NCI-H2107 (cell line): ENCODE measurements at regions not wholly inside any gene's neighbourhood (a gene's known extent, or its start where the extent isn't known, plus 50 kb on each side); places are given as distances from the start of the nearest gene placed in this dataset.

Experiments used
- DNase-seq: peaks from one replicate; lab custom pipeline; 2025; lab: John Stamatoyannopoulos, UW

DNA sequence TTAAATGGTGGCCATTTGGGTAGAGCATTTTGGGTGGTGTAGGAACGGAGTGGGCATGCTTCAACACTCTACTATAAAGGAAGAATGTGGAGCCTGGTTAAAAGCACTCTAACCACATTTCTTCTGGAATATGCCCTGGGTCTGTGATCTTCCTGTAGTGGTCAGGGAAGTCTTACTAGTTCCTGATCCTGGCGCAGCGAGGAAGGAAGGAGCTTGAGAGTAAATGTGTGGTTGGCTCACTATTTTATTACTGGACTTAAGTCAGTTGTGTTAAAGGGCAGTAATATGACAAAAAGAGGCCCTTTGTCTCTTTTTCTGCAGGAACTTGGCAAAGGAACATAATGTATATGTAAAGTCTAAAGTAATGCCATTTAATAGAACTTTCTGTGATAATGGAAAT, 197.6 kb upstream of the ZPLD1 start:
- DNase-seq = no peak

DNA sequence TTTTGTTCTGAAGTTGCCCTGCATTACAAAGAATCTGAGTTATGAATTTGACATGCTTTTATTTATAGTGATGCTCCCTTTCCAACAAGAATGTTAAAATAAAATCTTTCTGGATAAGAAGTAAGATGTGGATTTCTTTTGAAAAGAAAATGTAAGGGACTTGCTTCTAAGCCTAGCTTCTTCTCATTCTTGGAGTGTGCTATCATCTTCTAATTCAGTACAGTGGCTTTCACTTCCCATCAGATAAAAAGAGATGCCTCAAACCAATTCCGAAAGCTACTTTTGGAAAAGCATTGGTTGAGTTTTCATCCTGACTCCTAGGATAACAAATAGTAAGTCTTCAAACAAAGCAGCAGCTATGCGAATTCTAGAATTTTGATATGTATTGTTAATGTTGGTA, 197.0 kb upstream of the ZPLD1 start:
- DNase-seq = no peak

DNA sequence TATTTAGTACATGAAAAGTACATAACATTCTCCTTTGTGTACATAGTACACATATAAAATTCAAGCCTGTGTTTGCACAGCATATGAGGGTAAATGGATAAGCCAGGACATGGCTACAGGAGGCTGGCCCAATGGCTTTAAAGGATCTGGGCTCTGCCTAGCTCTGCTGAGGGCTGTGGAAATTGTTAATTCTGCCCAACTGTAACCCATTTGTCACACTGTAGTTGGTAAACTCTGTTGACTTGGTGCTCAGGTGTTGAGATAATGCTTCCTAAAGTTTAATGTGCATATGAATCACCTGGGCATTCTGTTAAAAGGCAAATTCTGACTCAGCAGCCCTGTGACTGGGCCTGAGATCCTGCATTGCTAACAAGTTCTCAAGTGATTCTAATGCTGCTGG, 196.5 kb upstream of the ZPLD1 start:
- no peak for DNase-seq

GRCh38 chr3:102240720-102241119, 194.1 kb upstream of the ZPLD1 start:
- DNase-seq = no peak

DNA sequence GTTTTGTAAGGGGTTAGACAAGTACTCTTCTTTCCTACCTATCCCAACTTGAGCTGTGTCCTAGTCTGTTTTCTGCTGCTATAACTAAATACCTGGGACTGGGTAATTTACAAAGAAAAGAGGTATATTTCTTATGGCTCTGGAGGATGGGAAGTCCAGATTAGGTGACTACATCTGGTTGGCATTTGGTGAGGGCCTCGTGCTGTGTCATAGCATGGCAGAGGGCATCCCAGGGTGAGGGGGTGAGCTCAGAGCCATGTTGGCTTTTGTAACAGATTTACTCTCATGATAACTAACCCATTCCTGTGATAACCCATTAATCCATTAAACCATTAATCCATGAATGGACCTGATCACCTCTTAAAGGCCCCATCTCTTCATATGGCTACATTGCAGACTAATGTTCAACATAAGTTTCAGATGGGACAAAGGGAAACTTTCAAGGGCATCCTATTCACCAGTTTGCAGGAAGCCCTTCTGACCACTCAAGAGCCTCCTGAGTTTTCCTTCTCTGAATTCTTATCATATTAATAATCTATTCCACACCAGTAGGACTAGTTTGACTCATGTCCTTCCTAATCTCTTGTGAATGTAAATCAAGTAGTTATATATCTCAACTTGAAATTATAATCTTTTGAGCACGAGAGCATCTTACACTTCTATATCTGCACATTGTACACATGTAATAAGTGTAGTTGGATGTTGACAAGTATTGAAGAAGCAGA, 185.7 kb upstream of the ZPLD1 start:
- DNase-seq = no peak

GRCh38 chr3:102255736-102256135, 179.1 kb upstream of the ZPLD1 start:
- DNase-seq = no peak

DNA sequence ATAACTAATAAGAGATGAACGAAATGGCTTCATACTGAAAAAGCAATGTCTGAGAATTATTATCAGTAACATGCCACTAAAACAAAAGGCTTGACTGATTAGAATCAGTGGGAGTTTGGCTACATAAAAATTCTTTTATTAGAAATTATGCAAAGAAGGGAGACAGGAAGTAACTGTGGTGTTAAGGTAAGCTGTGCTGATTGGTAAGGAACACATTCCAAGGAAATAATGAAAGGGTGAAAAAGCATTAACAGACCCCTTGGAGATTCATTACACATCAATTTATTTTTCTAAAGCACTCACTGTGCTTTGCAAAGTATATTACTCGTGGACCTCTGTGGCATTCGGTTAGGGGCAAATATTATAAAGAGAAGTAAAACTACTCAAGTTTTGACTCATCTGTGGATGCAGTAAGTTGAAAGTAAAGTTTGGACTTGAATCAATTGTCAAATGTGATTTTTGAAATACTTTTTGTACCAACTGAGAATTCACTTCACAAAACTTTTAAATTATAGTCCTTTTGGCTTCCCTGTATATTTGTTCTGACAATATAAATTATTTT, 176.1 kb upstream of the ZPLD1 start:
- DNase-seq = no peak

DNA sequence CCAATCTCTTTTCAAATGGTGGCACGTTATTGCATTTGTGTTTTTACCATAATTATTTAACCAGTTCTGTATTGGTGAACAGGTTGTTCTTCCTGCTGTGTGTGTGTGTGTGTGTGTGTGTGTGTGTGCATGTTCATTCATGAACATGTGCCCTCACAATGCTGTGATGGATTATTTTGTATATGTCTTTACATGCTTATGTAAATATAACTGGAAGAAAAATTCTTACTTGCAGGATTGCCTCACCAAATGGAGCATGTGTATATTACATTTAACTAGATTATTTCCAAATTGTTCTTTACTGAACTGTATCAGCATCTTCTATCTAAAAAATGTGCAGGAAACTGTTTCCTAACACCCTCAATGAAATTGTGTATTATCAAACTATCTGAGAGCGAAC, 175.2 kb upstream of the ZPLD1 start:
- DNase-seq = no peak

DNA sequence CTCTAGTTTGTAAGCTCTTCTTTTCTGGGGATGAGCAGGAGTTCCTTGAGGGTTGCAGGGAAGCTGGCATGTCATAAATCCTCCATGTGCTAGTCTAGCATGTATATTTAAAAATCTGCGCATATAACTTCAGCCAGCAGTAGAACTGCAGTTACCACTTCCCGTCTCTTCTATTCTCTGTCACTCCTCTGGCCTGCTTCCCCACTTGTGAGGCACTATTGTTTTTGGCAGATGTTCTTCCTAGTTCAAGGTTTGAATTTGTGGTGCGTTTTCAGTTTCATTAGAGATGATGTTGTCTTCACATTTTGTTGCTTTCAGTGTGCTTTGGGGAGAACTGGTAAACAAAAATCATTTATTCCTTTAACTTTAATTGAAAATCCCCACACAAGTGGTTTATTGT, 169.1 kb upstream of the ZPLD1 start:
- no peak for DNase-seq

DNA sequence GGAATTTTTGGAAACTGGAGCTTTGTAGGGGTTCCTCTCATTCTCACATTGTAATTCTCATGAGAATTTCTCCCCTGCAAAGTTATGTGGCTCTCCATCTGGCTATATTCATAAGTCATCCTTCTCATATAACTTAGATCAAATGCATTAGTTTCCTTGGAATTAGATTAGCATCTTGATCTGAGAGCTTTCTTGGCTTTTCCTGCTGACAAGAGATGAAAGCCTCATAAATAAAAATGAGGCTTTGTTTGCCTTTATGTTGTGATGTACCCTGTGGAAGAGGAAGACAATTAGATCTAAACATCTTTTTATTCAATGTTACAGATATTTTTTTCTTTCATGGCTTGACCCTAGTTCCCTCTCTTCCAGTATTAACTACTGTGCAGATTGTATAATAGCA, 165.4 kb upstream of the ZPLD1 start:
- DNase-seq = no peak

DNA sequence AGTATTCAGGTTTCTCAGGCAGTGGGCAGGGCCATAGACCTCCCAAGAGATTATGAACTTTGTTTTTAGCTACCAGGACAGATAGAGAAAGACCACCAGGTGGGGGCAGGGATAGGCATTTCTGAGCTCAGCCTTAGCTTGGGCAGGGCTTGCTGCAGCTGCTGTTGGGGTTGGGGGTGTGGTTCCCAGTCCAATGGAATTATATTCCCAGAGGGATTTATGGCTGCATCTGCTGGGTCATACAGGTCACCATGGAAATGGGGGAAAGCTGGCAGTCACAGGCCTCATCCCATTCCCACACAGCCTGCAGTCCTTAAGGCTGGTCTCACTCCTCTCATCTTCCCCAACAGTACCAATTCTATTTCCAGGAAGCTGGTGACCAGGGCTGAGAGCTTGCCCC, 144.6 kb upstream of the ZPLD1 start:
- no peak for DNase-seq

- DNase-seq = no peak
Measured at GRCh38 chr3:102295756-102296155, 139.1 kb upstream of the ZPLD1 start.

- no peak for DNase-seq
Measured at GRCh38 chr3:102297072-102297658, 137.7 kb upstream of the ZPLD1 start.

DNA sequence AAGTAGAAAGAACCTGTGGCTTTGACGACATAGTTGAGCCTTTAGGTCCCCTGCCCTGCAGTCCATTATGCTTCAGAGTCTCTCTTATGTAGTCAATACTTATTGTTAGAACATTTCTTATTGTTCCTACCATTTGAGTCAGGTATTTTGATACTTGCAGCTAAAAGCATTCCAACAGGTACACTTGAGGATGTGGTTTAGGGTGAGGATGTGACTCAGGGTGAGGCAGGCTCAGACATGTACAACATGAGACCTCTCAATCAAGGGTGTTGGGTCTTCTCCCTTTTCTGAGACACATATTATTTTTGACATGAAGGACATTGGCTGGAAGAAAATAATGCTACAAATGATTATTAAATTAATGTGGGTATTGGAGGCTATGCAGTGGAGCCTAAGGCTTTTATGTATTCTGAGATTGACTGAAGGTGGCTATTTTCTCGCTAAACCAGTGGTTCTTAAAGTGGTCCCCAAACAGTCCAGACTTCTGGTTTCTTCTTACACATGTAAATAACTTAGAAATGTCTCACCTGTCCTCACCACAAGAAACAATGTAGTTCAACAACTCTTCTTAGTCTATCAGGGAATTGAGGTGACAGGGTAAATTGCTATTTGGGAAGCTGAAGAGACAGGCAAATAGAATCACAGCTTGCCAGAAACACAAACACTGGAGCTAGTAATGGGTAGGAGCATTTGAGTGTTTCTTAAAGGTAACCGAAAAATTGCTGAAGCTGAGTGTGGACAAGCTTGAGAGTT, 135.5 kb upstream of the ZPLD1 start:
- DNase-seq = no peak

DNA sequence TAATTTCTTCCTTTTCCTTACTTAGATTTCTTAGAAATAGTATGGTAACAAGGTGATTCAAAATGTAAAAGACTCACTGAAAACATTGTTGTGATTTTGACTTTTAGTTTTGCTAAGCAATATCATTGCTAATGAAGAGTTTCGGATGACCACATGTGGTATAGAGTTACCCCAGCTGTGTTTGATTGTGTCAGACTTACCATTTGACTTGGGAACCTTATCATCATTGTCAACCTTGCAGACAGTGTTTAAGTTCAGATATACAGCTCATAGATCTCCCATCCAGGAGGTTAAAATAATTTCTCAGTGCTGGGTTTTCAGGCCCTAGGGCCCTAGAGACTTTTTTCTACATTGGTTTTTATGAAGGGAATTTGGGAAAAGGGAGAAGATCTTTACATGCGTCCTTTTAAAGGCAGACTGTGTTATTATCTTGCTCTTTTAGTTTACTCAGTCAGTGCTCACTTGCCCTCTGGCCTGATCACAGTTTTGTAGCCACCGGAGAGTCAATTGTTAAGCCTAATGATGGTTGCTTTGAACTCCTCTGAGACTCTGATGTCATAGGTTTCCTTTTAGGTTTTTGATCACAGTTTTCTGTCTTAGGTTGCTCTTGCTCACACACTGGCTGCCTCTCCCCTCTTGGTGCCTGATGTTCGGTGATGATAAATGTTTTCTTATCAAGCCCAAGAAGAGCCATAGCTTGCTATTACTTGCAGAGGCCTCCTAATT, 133.5 kb upstream of the ZPLD1 start:
- DNase-seq = no peak

DNA sequence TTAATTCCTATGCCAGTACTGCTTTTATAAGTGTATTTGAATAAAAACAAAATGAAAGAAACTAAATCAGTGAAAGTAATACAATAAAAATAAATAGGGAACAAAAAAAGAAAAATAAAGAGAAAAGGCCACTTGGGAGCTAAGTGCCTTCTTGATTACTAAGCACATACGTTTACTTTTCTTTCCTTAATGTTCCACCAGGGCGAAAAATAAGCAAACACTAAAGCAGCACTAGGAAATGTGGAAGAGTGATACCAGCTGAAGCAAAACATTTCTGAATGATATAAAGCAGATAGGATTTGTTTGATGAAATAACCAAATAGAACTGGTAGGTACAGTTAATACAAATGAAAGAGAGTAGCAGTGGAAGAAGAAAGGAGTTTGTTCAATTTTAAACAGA, 132.8 kb upstream of the ZPLD1 start:
- no peak for DNase-seq

DNA sequence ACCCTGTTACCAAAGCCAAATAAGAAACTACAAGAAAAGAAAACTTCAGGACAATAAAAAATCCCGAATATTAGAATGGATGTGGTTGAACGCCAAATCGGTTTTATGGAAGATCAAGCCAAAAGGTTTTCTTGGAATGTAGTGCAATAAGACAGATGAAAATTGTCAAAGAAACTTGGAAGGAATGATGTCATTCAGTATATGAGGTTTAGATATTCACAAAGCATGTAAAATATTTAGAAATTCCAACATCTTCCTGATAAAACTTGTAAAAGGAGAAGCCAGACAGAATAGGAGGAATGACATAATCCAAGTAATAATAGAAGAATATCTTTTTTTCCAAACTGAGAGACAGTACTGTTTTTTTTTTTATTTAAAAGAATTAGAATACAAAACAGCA, 130.3 kb upstream of the ZPLD1 start:
- no peak for DNase-seq

DNA sequence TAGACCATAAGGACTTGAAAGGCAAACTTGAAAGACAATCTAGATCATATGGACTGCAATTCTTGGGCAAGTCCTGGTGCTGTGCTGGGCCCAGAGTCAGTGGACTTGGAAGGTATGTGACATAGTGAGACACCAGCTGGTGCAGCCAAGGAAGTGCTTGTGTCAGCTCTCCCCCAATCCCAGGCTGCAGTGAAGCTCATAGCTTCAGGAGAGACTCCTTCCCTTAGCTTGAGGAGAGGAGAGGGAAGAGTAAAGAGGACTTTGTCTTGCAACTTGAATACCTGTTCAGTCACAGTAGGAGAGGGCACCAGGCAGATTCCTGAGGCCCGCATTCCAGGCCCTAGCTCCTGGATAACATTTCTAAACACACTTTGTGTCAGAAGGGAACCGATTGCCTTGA, 127.4 kb upstream of the ZPLD1 start:
- no peak for DNase-seq

DNA sequence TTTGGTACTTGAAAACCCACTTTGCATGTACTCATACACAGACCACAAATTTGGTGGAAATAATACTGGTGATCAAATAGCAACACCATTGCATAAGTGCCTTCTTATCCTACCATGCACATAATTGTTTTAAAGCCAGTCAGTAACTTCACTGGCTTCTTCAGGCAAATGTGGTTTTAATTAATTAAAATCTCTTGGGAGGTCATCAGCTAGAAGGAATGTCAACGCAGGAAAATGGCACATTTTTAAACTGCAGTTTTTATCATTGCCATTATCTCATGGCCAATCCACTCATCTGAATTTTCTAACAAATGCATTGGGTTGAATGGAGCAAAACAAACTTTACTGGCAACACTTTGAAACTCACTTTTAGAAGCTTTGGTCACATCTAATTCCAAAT, 105.7 kb upstream of the ZPLD1 start:
- no peak for DNase-seq

GRCh38 chr3:102329561-102329960, 105.3 kb upstream of the ZPLD1 start:
- DNase-seq = no peak

- DNase-seq = no peak
Measured at GRCh38 chr3:102332205-102332604, 102.6 kb upstream of the ZPLD1 start.

DNA sequence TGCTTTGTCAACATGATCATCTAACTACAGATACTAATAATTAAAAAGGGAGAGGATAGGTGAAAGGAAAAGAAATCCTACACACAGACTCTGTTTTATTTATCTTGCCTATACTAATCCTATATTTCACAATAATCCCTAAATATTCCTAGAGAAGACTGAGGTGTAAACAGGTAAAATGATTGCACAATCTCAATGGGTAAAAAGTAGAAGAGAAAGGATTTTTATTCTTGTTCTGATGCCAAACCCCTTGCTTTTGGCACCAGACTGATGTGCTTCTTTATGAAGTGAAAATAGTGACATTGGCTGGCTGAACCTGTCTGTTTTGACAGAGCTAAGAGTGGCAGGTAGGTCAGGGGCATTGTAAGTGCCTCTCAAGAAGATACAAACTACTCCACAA, 101.9 kb upstream of the ZPLD1 start:
- DNase-seq = no peak

GRCh38 chr3:102336130-102336529, 98.7 kb upstream of the ZPLD1 start:
- DNase-seq = no peak
